ENCODE measurements at regions not wholly inside any gene's neighbourhood (a gene's known extent, or its start where the extent isn't known, plus 50 kb on each side); places are given as distances from the start of the nearest gene placed in this dataset.
"Not testable (repeated sequence)": the region's sequence is repeated elsewhere in the genome, so short reads cannot be mapped to it uniquely, and the experiment has no call there.

DNA sequence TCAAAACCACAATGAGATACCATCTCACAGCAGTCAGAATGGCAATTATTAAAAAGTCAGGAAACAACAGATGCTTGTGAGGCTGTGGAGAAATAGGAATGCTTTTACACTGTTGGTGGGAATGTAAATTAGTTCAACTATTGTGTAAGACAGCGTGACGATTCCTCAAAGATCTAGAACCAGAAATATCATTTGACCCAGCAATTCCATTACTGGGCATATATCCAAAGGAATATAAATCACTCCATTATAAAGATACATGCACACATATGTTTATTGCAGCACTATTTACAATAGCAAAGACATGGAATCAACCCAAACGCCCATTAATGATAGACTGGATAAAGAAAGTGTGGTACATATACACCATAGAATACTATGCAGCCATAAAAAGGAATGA, 50.6 kb upstream of the DNAJC10 start:
- not testable (repeated sequence) for TF ChIP-seq POLR2A, POLR2AphosphoS5, EP300 (IDR thresholded peaks at IDR 0.05)
- TF ChIP-seq, protein P1, sequence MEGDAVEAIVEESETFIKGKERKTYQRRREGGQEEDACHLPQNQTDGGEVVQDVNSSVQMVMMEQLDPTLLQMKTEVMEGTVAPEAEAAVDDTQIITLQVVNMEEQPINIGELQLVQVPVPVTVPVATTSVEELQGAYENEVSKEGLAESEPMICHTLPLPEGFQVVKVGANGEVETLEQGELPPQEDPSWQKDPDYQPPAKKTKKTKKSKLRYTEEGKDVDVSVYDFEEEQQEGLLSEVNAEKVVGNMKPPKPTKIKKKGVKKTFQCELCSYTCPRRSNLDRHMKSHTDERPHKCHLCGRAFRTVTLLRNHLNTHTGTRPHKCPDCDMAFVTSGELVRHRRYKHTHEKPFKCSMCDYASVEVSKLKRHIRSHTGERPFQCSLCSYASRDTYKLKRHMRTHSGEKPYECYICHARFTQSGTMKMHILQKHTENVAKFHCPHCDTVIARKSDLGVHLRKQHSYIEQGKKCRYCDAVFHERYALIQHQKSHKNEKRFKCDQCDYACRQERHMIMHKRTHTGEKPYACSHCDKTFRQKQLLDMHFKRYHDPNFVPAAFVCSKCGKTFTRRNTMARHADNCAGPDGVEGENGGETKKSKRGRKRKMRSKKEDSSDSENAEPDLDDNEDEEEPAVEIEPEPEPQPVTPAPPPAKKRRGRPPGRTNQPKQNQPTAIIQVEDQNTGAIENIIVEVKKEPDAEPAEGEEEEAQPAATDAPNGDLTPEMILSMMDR (IDR thresholded peaks at IDR 0.05), result not testable (repeated sequence)

Measured in stomach (tissue), 4 donors.